ENCODE measurements at regions not wholly inside any gene's neighbourhood (a gene's known extent, or its start where the extent isn't known, plus 50 kb on each side); places are given as distances from the start of the nearest gene placed in this dataset.

DNA sequence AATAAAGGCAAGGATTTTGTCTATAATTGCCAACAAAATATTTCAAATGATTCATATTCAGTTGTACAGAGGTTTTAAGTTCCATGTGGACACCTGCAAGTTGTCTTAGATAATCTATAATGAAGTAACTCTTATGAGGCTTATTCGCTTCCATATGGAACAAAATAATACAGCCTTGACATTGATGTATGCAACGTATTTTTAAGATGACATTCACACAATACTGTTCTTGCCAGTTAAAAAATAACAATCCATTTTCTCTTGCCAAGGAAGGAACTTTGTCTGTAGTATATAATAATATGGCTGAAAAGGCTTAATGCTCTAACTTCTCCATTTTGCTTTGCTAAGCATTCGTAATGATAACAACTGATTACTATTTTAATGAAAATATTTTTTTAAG is 269.3 kb upstream of the FKBP1C start:
- Histone ChIP-seq H3K4me3 (ENCODE audit: control insufficient read depth in 2 of 3, extremely low read depth in 1 of 3, insufficient read depth in 2 of 3, low read depth in 1 of 3, low read length in 3 of 3) (no peak overlapping the region), H3K4me2 (ENCODE audit: control insufficient read depth, extremely low read depth, insufficient read depth, low read depth, low read length) (no peak overlapping the region), H3K9ac (ENCODE audit: control insufficient read depth, extremely low read depth, insufficient read depth, low read length) (no peak overlapping the region), H2AFZ (ENCODE audit: control insufficient read depth, low read length) (no peak overlapping the region), H3K27ac (ENCODE audit: control insufficient read depth, insufficient read depth, low read length) (no peak overlapping the region), H3K9me1 (ENCODE audit: control insufficient read depth, extremely low read depth, insufficient read depth, low read length) (no peaks in the 10 kb centered on the region), H3K9me3 (ENCODE audit: control insufficient read depth, low read depth, low read length) (no peaks in the 10 kb centered on the region), H3K4me1 (ENCODE audit: control insufficient read depth, extremely low read depth, insufficient read depth, low read length) (no peaks in the 10 kb centered on the region), H4K20me1 (ENCODE audit: control insufficient read depth, extremely low read depth, insufficient read depth, low read length) (no peaks in the 10 kb centered on the region), H3K36me3 (ENCODE audit: control insufficient read depth in 2 of 2, extremely low read depth in 1 of 2, insufficient read depth in 2 of 2, low read length in 2 of 2) (no peaks in the 10 kb centered on the region), H3K79me2 (ENCODE audit: control insufficient read depth, insufficient read depth, low read length) (no peaks in the 10 kb centered on the region), H3K27me3 (ENCODE audit: control insufficient read depth, extremely low read depth, insufficient read depth, low read length) (no peaks in the 10 kb centered on the region)
- DNase-seq (ENCODE audit: low read depth, low spot score), result no peak
- dilution Hi-C loops (cut with MboI; ENCODE audit: extremely low pct_ligation_motif_present, low sequenced_read_pairs), result no loop called here
- FAIRE-seq, result no peak
- TF ChIP-seq EZH2 (IDR thresholded peaks at IDR 0.05; ENCODE audit: low read length) (no peak), CTCF (optimal IDR thresholded peaks at IDR 0.05 in 1 of 3, IDR thresholded peaks at IDR 0.05 in 1 of 3, conservative IDR thresholded peaks at IDR 0.05 in 1 of 3; ENCODE audit: extremely low read depth in 1 of 3, insufficient read depth in 2 of 3, low read length in 3 of 3) (no peak)

GRCh38 chr6:62968834-62969233 is 242.4 kb upstream of the FKBP1C start:
- Histone ChIP-seq H3K27me3 (ENCODE audit: control insufficient read depth, extremely low read depth, insufficient read depth, low read length) (no peaks in the 10 kb centered on the region), H3K27ac (ENCODE audit: control insufficient read depth, insufficient read depth, low read length) (no peak overlapping the region), H3K4me2 (ENCODE audit: control insufficient read depth, extremely low read depth, insufficient read depth, low read depth, low read length) (no peak overlapping the region), H3K4me1 (ENCODE audit: control insufficient read depth, extremely low read depth, insufficient read depth, low read length) (no peaks in the 10 kb centered on the region), H2AFZ (ENCODE audit: control insufficient read depth, low read length) (no peak overlapping the region), H3K9ac (ENCODE audit: control insufficient read depth, extremely low read depth, insufficient read depth, low read length) (no peak overlapping the region), H4K20me1 (ENCODE audit: control insufficient read depth, extremely low read depth, insufficient read depth, low read length) (no peaks in the 10 kb centered on the region), H3K9me1 (ENCODE audit: control insufficient read depth, extremely low read depth, insufficient read depth, low read length) (no peaks in the 10 kb centered on the region), H3K4me3 (ENCODE audit: control insufficient read depth in 2 of 3, extremely low read depth in 1 of 3, insufficient read depth in 2 of 3, low read depth in 1 of 3, low read length in 3 of 3) (no peak overlapping the region), H3K36me3 (ENCODE audit: control insufficient read depth in 2 of 2, extremely low read depth in 1 of 2, insufficient read depth in 2 of 2, low read length in 2 of 2) (no peaks in the 10 kb centered on the region), H3K79me2 (ENCODE audit: control insufficient read depth, insufficient read depth, low read length) (no peaks in the 10 kb centered on the region), H3K9me3 (ENCODE audit: control insufficient read depth, low read depth, low read length) (no peaks in the 10 kb centered on the region)
- dilution Hi-C loops (cut with MboI; ENCODE audit: extremely low pct_ligation_motif_present, low sequenced_read_pairs), result no loop called here
- FAIRE-seq, result no peak
- TF ChIP-seq CTCF (optimal IDR thresholded peaks at IDR 0.05 in 1 of 3, IDR thresholded peaks at IDR 0.05 in 1 of 3, conservative IDR thresholded peaks at IDR 0.05 in 1 of 3; ENCODE audit: extremely low read depth in 1 of 3, insufficient read depth in 2 of 3, low read length in 3 of 3), result no peak
- TF ChIP-seq EZH2 (IDR thresholded peaks at IDR 0.05; ENCODE audit: low read length), result no peak
- DNase-seq (ENCODE audit: low read depth, low spot score), result no peak
